Activated CD4-positive, alpha-beta T cell treated with anti-CD3 and anti-CD28 coated beads, Interleukin-10, Interleukin-2, amounts not matched to agents 100 ng/mL and 50 ng/mL, durations not matched to agents 16 hours and 8 hours (primary cell): ENCODE measurements at regions not wholly inside any gene's neighbourhood (a gene's known extent, or its start where the extent isn't known, plus 50 kb on each side); places are given as distances from the start of the nearest gene placed in this dataset.

Experiments used
- DNase-seq: peaks from one replicate; pipeline ENCODE4 v3.0.0-alpha.2; 2020

GRCh38 chr18:54100920-54101470 lies 123.5 kb downstream of the MBD2 start:
- no peak for DNase-seq

DNA sequence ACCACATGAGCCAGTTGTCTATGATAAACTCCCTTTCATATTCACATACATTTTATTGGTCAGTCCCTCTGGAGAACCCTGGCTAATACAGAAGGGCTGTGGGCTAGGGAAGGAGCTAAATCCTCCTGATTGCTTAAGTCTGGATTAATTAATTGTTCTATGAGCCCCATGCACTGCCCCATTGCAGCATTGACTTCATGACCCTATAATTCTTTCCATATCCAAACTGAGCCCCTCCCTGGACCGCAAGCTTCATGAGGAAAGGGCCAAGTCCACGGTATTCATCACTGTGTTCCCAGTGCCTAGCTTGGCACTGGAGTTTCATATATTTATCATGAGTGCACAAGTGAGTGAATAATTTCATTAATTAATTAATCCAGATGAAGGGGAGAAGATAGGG lies 124.0 kb downstream of the MBD2 start:
- DNase-seq = no peak

DNA sequence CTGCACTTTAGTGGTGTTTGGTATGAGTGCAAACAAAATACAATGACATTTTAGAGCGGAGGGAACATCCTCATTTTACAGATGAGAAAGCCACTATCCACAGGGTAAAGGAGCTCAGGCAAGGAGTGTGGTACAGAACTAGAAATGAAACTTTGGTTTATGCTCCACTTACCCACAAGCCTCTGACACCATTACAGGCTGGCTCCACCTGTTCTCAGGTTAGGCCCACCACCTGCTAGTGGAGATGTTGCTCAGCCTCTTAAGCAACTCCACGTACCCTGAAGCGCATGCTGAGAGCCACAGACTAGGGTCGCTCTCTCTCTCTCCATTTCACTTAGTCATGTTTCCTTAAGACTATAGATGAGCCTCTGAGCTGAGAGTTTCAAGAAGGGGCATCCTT lies 130.0 kb downstream of the MBD2 start:
- DNase-seq = no peak

GRCh38 chr18:54090856-54091255 lies 133.6 kb downstream of the MBD2 start:
- DNase-seq = no peak

- no peak for DNase-seq
Measured at GRCh38 chr18:54089749-54090459, 134.6 kb downstream of the MBD2 start.

GRCh38 chr18:54086863-54087262 lies 137.6 kb downstream of the MBD2 start:
- no peak for DNase-seq

- DNase-seq = peak; percentile 20
Measured at GRCh38 chr18:54086046-54086802, 138.2 kb downstream of the MBD2 start.

DNA sequence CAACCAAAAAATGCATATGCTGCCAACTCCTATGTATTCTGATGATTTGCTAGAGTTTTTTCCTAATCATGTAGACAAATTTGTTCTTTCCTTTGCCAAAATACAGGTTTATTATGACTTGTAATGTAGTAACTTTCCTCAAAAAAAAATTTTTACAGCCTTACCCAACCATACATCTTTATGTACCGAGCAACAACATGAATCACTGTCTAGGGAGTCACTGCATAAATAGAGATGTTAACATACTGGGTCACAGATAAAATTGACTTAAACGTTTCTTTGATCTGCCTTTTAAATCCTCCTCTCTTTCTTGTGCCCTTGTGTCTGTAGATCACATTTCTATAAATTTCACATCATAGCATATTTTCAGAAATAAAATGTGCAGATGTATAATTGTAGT lies 143.6 kb downstream of the MBD2 start:
- DNase-seq = no peak

DNA sequence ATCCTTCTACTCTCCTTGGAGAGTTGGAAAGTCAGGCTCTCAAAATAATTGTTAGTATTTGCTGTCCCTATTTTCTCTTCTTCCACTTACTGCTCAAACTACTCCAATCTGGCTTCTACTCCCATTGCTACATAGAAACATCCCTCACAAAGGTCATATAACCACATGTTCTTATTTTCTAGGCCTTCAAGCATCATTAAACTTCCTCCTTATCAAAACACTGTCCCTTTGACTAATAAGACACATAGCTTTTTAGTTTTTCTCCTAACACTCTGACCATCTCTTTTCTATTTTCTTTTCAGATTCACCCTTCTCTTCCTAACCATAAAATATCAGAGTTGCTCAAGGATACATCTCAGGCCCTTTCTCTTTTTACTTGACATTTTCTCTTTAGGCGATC lies 148.3 kb downstream of the MBD2 start:
- DNase-seq = no peak

DNA sequence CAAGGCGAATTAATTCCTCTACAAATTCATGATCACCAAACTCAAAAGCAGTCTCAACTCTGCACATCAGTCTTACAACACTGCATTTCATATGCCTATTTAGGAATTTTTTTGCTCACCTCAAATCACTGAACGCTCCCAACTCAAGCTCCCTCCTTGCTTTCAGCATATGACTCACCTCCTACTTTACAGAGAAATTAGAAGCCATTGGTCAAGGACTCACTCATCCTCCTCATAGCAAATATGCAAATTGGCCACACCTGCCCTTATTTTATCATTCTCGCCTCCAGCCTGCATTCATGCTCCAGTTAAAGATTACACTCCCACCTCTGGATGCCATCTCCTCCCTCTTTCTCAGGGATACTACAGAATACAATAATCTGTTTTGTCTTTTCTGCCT lies 148.8 kb downstream of the MBD2 start:
- DNase-seq = no peak

DNA sequence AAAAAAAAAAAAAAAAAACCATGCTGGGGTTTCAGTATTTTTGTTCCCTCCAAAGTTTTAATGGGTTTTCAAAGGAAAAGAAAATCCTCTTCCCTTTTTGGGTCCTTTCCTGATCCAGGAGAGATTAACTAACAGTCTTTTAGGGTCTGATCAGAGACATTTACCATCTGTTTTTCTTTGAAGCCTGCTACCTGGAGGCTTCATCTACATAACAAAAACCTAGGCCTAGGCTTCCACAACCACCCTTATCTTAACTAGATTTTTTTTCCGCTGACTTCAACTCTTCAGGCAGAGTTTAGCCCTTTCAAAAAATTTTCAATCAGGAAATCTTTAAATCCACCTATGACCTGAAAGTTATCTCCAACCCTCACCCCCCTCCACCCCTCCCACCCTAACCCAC lies 154.7 kb downstream of the MBD2 start:
- no peak for DNase-seq

GRCh38 chr18:54060343-54061005 lies 164.0 kb downstream of the MBD2 start:
- no peak for DNase-seq

- no peak for DNase-seq
Measured at GRCh38 chr18:54052732-54053429, 171.6 kb downstream of the MBD2 start.

DNA sequence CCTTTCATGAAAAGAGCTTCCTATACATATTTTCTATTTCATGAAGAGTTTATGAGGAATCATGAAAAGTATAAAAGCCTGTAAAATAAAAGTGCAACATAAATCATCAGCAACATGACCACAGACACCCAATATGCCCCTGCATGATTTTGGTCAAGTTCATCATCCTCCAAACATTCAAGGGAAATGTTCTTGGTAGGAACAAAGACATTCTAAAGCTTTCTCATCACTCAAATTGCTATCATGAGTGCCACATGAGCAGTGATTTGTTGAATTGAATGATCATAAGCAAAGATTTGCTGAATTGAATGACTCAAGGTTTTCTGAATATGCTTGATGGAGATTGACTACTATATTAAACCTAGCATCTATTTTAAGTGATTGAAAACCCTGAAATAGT lies 172.2 kb downstream of the MBD2 start:
- no peak for DNase-seq

- no peak for DNase-seq
Measured at GRCh38 chr18:54043484-54044251, 180.8 kb downstream of the MBD2 start.

GRCh38 chr18:54035927-54036326 lies 188.5 kb downstream of the MBD2 start:
- no peak for DNase-seq

DNA sequence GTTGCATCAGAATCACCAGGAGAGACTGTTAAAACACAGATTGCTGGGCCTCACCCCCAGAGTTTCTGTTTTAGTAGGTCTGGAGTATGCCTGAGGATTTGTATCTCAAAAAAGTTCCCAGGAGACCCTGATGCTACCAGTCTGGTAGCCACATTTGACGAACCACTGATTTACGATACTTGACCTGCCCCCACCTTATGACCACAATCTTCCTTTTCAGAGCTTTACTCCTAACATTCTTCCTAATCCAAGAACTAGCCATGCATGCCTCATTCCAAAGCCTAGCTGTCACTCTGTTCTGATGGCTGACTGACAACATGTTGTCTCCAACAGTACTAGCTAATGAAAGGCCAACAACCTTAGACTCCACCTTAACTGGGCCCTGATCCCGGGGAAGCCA lies 191.4 kb downstream of the MBD2 start:
- DNase-seq = no peak

GRCh38 chr18:54032412-54032811 lies 192.1 kb downstream of the MBD2 start:
- no peak for DNase-seq

GRCh38 chr18:54031243-54031642 lies 193.2 kb downstream of the MBD2 start:
- no peak for DNase-seq

GRCh38 chr18:54030434-54030833 lies 194.0 kb downstream of the MBD2 start:
- DNase-seq = no peak

DNA sequence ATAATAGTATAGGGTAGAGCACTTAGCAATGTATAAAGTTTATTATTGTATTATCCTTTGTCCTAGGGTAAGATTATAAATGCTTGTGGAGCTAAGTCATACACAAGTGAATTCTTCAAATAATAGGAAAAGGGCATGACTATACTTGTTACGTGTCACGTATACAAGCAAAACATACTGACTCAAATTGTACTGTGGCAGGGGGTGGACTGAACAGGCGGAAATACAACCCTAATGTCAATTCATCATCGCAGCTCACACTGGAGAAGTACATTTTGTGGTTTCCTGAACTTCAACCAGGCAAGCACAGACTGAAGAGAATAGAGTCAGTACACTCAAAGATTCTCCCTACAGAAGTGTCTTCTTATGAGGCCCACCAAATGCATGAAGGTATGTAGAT lies 201.0 kb downstream of the MBD2 start:
- DNase-seq = peak; percentile 21

DNA sequence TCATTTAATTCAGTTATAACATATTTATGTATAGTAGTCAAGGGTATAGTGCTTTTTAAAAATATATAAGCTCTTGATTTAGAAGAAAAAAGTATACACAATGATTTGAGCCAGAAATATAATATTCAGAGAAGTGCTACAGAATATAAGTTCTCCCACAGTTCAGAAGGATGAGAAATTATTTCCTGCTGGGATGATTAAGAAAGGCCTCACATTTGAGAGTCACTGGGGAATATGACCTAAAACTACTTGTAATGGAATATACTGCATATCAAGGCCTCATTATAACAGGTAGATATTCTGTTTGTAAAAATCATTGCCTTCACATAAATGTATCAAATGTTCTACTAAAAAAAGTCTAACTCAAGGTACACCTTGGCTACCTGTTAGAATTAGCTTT lies 203.5 kb downstream of the MBD2 start:
- DNase-seq = no peak
